Mucosa of descending colon (tissue), 3 donors: ENCODE measurements at regions not wholly inside any gene's neighbourhood (a gene's known extent, or its start where the extent isn't known, plus 50 kb on each side); places are given as distances from the start of the nearest gene placed in this dataset.

Source experiments
- ATAC-seq: fragments of 200-7000 bp; cut with Tn5 transposase; one replicate; pipeline ENCODE4 v1.9.1; 2020; ENCODE audit warnings: mild to moderate bottlenecking, moderate library complexity
- DNase-seq, 3 donors: peaks; one replicate each; pipeline ENCODE4 v3.0.0-alpha.2; 2020
- H3K36me3 ChIP-seq: fragments of 200-600 bp; one replicate; pipeline ENCODE4 v1.8.0; 2021; ENCODE audit warnings: low read depth, mild to moderate bottlenecking
- H3K4me1 ChIP-seq: fragments of 200-600 bp; one replicate; pipeline ENCODE4 v1.8.0; 2021; ENCODE audit warnings: low read depth, mild to moderate bottlenecking
- H3K4me3 ChIP-seq: fragments of 200-600 bp; one replicate; pipeline ENCODE4 v1.8.0; 2021; ENCODE audit warnings: mild to moderate bottlenecking
- H3K9me3 ChIP-seq: fragments of 200-600 bp; one replicate; pipeline ENCODE4 v1.8.0; 2021; ENCODE audit warnings: mild to moderate bottlenecking
- CTCF ChIP-seq: fragments of 200-600 bp; IDR thresholded peaks from one replicate; pipeline ENCODE4 v1.8.0; 2022; ENCODE audit warnings: antibody characterized with exemption, mild to moderate bottlenecking
- intact Hi-C, 2 donors: fragments of 100-400 bp; cut with DNase I in 1 of 2; cut with micrococcal nuclease in 1 of 2; formaldehyde crosslinking; loops; one replicate each; pipeline versions ENCODE4 v1.11.0 to v1.11.1; 2022; cut with DNase I, micrococcal nuclease
- donor health status: DM: no; HTN: no; CAD: no; lungs with moderate emphysema.
- donor health status: DM: no; HTN: no; CAD: no.
- donor health status: DM: no; HTN: yes; CAD: no.

DNA sequence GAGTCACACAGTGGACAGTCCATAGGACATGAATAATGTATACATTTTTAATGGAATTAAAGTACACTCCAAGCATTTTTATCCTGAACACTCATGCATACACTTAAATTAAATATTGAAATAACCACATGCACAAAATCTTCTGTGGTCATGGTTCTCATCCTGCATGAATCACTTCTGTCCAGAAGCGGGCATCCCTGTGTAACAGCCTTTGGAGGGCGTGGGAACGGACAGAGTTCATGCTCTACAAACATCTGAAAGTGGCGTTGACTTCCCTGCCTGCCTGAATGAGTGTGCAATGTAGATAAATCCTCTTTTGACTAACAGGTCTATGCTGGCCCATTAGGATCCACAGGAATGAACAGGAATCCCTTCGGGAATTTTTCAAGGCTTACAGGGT is 780.2 kb downstream of the BRD1 start:
- no peaks in the 10 kb centered on the region for H3K4me1 ChIP-seq
- no peak for DNase-seq
- no peaks in the 10 kb centered on the region for H3K36me3 ChIP-seq
- H3K9me3 ChIP-seq: no peaks in the 10 kb centered on the region
- no peak overlapping the region for H3K4me3 ChIP-seq
- intact Hi-C loops: no loop called here
- ATAC-seq: no peak
- TF ChIP-seq CTCF: no peak

GRCh38 chr22:49046546-49047361 is 780.9 kb downstream of the BRD1 start:
- H3K36me3 ChIP-seq: no peaks in the 10 kb centered on the region
- ATAC-seq (peak; percentile 45), DNase-seq (peak in 2 of 3 donors; percentile 20 to 39)
- H3K9me3 ChIP-seq: no peaks in the 10 kb centered on the region
- no peaks in the 10 kb centered on the region for H3K4me1 ChIP-seq
- intact Hi-C loops: no loop called here
- no peak overlapping the region for H3K4me3 ChIP-seq
- no peak for TF ChIP-seq CTCF

DNA sequence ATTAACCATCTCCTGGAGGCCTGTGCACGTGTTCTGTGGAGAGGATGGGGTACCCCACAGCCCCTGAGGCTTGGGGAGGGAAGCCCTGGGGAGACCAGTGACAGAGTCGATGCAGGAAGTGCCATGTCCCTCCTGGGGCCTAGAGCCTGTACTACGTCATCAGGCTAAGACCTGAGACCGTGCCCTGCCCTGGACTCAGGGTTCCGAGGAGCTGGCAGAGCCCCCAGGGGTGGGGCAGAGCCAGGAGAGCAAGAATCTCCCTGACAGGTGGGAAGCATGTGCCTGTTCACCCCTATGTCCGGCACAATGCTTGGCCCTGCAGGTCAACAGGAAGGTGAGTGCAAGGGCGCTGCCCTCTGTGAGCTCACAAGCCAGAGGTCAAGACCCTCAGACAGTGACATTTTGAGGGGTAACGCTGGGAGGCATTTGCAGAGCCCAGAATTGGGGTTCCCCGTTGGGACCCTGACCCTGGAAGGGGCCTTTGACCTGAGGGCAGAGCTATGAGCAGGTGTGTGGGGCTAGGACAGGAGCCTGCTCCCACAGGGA is 781.6 kb downstream of the BRD1 start:
- DNase-seq (no peak), ATAC-seq (no peak)
- H3K4me3 ChIP-seq: no peak overlapping the region
- H3K36me3 ChIP-seq: no peaks in the 10 kb centered on the region
- no peak for TF ChIP-seq CTCF
- intact Hi-C loops: no loop called here
- H3K9me3 ChIP-seq: no peaks in the 10 kb centered on the region
- no peaks in the 10 kb centered on the region for H3K4me1 ChIP-seq

GRCh38 chr22:49045276-49045675 is 782.4 kb downstream of the BRD1 start:
- intact Hi-C loops: no loop called here
- Histone ChIP-seq H3K4me3 (no peak overlapping the region), H3K4me1 (no peaks in the 10 kb centered on the region), H3K9me3 (no peaks in the 10 kb centered on the region), H3K36me3 (no peaks in the 10 kb centered on the region)
- DNase-seq (no peak), ATAC-seq (no peak)
- no peak for TF ChIP-seq CTCF

DNA sequence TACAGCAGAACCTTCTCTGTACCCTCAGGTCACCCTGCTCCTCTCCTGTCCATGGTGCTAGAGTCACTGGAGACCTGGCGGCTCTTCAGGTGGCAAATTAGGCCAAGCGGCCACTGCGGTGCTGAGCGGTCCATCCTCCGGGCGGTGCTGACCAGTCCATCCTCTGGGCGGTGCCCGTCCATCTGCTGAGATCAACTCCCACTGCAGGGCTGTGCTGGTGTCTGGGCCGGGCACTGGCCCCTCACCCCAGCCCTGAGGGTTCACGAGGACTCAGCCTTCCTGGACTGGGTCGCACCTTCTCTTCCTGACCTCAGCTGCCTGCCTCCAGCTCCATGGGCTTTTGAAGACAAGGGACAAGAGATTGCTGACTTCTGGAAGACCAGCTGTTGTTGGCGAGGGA is 782.9 kb downstream of the BRD1 start:
- TF ChIP-seq CTCF: no peak
- no peak for DNase-seq
- intact Hi-C loops: no loop called here
- no peaks in the 10 kb centered on the region for H3K36me3 ChIP-seq
- H3K9me3 ChIP-seq: no peaks in the 10 kb centered on the region
- no peaks in the 10 kb centered on the region for H3K4me1 ChIP-seq
- ATAC-seq: no peak
- H3K4me3 ChIP-seq: no peak overlapping the region
